ENCODE measurements at regions not wholly inside any gene's neighbourhood (a gene's known extent, or its start where the extent isn't known, plus 50 kb on each side); places are given as distances from the start of the nearest gene placed in this dataset.
"Not testable (repeated sequence)": the region's sequence is repeated elsewhere in the genome, so short reads cannot be mapped to it uniquely, and the experiment has no call there.

DNA sequence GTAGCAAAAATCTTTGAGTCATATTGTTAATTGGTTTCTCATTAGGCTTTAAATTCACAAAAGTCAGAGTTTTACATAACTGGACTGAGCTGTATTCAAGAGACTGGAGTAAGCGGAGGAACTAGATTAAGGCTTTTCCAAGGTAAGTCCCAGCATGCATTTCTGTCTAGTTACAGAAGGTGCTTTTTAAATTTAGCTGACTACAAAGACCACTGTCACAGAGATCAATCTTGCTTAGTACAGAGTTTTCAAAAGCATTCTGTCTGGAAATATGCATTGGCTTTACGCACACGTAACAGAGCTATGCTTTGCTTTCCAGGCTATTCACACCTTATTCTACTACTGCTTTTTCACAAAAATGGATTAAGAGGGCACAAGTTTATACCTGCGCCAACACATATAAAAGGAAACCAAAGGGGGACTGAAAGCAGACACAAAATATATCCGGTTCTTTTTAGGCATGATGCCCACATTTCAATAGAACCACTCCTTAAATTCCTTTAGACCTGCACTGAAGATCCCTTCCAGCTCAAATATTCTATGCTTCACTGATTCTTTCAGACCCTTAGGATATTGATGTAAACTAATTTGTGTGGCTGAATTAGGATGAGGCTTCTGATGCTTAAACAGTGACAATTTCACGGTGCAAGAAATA is 560.7 kb upstream of the CRIM1 start:
- no peak for DNase-seq (ENCODE audit: low read depth)

DNA sequence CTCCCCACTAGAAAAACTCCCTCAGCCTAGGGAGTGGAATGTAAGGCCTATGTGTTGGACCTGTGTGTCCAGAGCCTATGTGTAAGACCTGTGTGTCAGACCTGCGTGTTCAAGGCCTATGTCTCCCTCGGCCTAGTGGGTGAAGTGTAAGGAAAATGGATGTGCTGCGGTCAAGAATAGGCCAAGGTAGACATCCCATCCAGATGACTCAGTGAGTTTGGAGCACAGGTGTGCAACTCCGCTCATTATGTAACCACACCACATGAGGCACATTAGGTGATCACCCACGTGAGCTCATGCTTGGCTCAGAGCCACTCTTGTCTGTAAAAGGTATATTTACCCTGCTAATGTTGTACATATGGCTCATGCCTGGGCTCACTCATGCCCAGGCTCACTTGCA is 565.3 kb upstream of the CRIM1 start:
- DNase-seq (ENCODE audit: low read depth), result no peak

- DNase-seq (ENCODE audit: low read depth), result no peak
Observed at GRCh38 chr2:35788543-35788942, 567.0 kb upstream of the CRIM1 start.

GRCh38 chr2:35787302-35788031 is 568.1 kb upstream of the CRIM1 start:
- DNase-seq (ENCODE audit: low read depth), result no peak

DNA sequence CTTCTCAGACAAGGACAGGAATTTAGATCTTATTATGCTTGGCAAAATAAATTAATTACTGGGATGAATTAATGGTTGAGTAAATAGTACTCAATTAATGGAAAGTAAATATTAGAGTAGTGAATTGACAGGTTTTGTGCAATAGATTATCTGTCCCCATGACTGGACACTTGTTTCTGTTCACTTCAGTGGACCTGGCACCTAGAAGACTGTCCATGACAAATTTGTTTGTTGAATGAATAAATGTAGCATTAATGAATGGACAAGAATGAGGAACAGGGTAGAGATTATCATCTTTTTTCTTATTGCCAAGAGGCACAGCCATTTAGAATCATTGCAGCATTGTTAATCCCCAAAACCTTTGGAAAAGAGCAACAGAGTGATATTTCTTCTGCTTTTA is 570.0 kb upstream of the CRIM1 start:
- DNase-seq (ENCODE audit: low read depth), result no peak

- no peak for DNase-seq (ENCODE audit: low read depth)
Observed at GRCh38 chr2:35784777-35785176, 570.8 kb upstream of the CRIM1 start.

- DNase-seq (ENCODE audit: low read depth), result no peak
Observed at GRCh38 chr2:35783723-35784122, 571.9 kb upstream of the CRIM1 start.

GRCh38 chr2:35741556-35741955 is 614.0 kb upstream of the CRIM1 start:
- no peak for DNase-seq (ENCODE audit: low read depth)

DNA sequence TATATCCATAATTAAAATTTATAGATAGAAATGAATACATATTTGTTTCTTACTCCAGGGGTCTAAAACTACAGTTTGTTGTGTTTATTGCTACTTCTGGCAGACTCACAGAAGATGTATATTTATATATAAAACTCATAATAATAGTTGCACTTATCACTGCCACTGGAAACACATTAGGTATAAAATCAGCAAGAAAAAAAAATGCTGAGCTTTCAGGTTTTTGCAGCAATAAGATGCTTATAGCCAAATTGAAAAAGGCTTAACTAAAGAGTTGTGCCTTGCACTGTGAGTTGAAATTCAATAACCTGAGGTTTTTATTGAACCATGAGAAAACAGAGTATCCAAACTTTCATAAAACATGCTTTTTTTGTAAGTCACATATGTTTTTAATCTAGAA is 623.9 kb upstream of the CRIM1 start:
- no peak for DNase-seq (ENCODE audit: low read depth)

- DNase-seq (ENCODE audit: low read depth), result no peak
Observed at GRCh38 chr2:35714883-35715282, 640.7 kb upstream of the CRIM1 start.

- no peak for DNase-seq (ENCODE audit: low read depth)
Observed at GRCh38 chr2:35708411-35708923, 647.1 kb upstream of the CRIM1 start.

- DNase-seq (ENCODE audit: low read depth), result no peak
Observed at GRCh38 chr2:35688309-35688708, 667.3 kb upstream of the CRIM1 start.

DNA sequence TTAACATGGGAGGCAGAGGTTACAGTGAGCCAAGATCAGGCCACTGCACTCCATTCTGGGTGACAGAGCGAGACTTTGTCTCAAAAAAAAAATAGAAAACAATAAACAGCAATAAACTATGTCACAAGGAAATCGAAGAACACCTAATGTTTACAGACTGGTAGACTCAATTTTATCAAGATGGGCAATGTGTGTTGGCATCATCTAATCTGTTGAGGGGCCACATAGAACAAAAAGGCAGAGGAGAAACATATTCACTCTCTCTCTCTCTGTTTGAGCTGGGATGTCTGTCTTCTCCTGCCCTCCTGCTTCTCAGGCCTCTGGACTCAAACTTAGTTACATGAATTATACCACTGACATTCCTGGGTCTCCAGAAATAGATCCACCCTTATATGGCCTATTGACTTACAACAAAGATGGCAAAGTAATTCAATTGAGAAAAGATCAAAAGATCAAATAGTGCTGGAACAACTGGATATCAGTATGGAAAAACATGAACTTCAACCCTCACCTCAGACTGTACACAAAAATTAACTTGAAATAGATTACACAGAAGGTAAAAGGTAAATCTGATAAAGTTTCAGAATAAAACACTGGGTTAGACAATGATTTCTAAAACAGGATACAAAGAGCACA is 703.8 kb upstream of the CRIM1 start:
- DNase-seq (ENCODE audit: low read depth), result no peak

DNA sequence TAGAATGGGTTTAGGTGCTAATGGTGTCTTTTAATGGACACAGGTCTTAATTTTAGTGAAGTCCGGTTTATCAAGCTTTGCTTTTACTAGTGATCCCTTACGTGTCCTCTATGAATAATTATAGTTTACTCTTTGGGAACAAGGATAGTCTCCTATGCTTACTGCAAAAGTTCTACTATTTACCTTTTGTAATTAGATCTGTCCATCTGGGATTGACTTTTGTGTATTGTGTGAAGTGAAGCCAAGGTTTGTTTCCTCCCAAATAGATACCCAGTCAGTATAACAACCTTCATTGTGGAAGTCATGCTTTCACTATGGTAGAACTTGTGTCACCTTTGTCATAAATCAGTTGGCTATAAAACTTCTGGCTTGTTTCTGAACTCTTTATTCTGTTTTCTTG is 740.9 kb upstream of the CRIM1 start:
- DNase-seq (ENCODE audit: low read depth), result no peak

DNA sequence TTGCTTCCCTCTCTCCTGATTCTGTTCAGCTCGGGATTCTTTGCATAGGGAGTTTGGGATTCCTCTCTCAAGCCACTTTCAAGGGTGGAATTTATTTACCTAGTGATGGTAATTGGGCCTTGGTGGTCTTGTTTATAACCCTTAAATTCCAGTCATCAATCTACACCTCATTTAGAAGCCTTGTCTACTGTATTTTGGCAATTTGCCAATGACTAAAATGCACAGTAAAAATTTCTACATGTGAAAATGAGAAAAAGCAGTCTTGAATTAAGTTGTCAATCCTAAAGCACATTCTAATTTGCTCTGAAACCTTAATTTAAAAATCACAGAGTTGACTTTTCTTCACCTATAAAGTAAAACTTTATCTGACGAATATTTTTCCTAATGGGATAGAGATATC is 749.2 kb upstream of the CRIM1 start:
- DNase-seq (ENCODE audit: low read depth), result no peak

DNA sequence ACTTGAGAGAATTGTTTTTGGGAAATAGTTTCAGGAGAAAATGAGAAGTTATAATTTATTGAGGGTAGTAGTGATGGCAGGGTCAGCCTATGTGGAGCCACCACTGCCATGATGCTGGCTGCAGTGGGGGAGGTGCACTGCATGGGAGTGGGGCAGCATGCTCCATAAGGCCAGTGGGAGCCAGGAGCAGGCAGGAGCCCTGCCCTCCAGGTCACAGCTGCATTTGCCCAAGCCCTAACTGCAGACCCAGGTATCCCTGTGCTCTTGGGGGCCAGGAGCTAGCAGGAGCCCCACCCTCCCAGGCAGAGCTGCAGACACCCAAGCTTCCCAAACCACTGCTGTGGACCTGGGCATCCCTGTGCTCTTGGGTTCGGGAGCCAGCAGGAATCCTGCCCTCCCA is 757.3 kb upstream of the CRIM1 start:
- no peak for DNase-seq (ENCODE audit: low read depth)

DNA sequence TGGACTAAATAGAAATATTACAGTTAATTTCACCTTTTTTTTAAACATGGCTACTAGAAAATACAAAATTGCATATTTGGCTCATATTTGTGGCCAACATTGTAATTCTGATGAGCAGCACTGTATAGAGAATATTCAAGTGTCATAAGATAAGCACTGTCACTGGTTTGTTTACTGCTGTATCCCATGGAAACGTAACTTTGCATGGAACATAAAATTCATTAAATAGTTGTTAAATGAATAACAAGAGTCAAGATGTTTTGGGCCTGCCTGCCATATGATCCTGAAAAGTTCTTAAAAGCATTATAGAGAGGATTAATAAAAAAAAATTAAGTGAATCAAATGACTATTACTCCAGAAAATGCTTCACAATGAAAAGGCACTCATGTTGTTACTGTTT is 763.7 kb upstream of the CRIM1 start:
- no peak for DNase-seq (ENCODE audit: low read depth)

- no peak for DNase-seq (ENCODE audit: low read depth)
Observed at GRCh38 chr2:35585972-35586371, 769.6 kb upstream of the CRIM1 start.

DNA sequence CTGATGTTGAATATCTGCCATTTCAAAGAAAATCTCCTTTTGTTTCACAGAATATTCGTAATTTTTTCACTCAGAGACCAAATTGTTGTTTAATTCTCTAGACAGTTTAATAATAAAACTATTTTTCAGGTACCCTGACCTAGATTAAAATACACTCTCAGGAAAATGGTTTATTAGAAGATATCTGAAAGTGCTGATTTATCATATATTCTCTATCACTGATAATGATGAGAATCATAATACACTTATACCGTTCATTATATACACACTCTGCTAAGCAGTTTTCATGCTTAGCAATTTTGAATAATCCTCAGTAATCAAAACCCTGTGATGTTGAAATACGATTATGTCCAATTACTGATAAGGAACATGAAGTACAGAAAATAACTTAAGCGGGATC is 772.9 kb upstream of the CRIM1 start:
- no peak for DNase-seq (ENCODE audit: low read depth)

DNA sequence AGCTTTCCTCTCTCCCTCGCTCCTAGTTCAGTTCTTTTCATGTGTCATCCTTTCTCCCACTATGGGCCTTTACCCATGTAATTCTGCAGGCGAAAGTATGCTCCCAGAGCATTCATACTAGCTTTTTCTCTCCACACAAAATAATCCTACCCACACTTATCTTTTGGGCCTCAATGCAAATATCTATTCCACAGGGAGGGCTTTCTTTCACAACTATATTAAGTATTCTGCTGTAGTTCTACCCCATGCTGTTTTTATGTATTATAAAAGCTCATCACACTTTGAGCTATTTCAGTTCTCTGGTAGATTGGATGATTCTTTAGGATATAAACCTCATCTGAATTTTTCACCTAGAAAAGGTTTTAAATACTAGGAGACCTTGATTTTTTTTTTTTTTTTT is 774.6 kb upstream of the CRIM1 start:
- no peak for DNase-seq (ENCODE audit: low read depth)

DNA sequence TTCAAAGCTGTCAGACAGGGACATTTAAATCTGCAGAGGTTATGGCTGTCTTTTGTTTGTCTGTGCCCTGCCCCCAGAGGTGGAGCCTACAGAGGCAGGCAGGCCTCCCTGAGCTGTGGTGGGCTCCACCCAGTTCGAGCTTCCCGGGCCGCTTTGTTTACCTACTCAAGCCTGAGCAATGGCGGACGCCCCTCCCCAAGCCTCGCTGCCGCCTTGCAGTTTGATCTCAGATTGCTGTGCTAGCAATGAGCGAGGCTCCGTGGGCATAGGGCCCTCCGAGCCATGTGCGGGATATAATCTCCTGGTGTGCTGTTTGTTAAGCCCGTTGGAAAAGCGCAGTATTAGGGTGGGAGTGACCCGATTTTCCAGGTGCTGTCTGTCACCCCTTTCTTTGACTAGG is 787.0 kb upstream of the CRIM1 start:
- not testable (repeated sequence) for DNase-seq (ENCODE audit: low read depth)

GRCh38 chr2:35562488-35562887 is 793.1 kb upstream of the CRIM1 start:
- DNase-seq (ENCODE audit: low read depth), result no peak

- DNase-seq (ENCODE audit: low read depth), result no peak
Observed at GRCh38 chr2:35548171-35548570, 807.4 kb upstream of the CRIM1 start.
